CD14-positive monocyte (primary cell): ENCODE measurements at regions not wholly inside any gene's neighbourhood (a gene's known extent, or its start where the extent isn't known, plus 50 kb on each side); places are given as distances from the start of the nearest gene placed in this dataset.
"Not testable (repeated sequence)": the region's sequence is repeated elsewhere in the genome, so short reads cannot be mapped to it uniquely, and the experiment has no call there.

Experiments used
- DNase-seq, 3 donors: peaks; one replicate each; pipeline ENCODE4 v3.0.0-alpha.2; 2011 to 2022
- H2AFZ ChIP-seq: 2 replicates; pipeline ENCODE4 v1.6.0; 2012; ENCODE audit warnings: mild to moderate bottlenecking, low read depth, low read length, inconsistent platforms; ENCODE audit not compliant: insufficient read depth, poor library complexity, severe bottlenecking
- H3K27ac ChIP-seq, 2 donors: 1 replicate in 1 of 2; 2 replicates in 1 of 2; pipeline ENCODE4 v1.5.1; 2012 to 2013; ENCODE audit warnings: low read length in 2 of 2, control low read depth in 1 of 2, inconsistent platforms in 1 of 2, low read depth in 1 of 2, mild to moderate bottlenecking in 1 of 2
- H3K27me3 ChIP-seq, 2 donors: one replicate each; pipeline versions ENCODE4 v1.6.0 to v1.6.1; 2011 to 2013; ENCODE audit warnings: low read length in 2 of 2; ENCODE audit not compliant: control insufficient read depth in 2 of 2, insufficient read depth in 2 of 2
- H3K36me3 ChIP-seq, 2 donors: replicated peaks in 1 of 2; 1 replicate in 1 of 2; 2 replicates in 1 of 2; pipeline versions ENCODE4 v1.5.1 to v1.6.1; 2012 to 2013; ENCODE audit warnings: low read length in 2 of 2, control low read depth in 1 of 2, inconsistent platforms in 1 of 2, mild to moderate bottlenecking in 1 of 2; ENCODE audit not compliant: insufficient read depth in 2 of 2, control insufficient read depth in 1 of 2
- H3K4me1 ChIP-seq, 2 donors: 1 replicate in 1 of 2; 2 replicates in 1 of 2; pipeline versions ENCODE4 v1.5.1 to v1.6.1; 2012 to 2013; ENCODE audit warnings: low read length in 2 of 2, control low read depth in 1 of 2, inconsistent platforms in 1 of 2, mild to moderate bottlenecking in 1 of 2, moderate library complexity in 1 of 2; ENCODE audit not compliant: insufficient read depth in 2 of 2, control insufficient read depth in 1 of 2
- H3K4me2 ChIP-seq: replicated peaks from 2 replicates; pipeline ENCODE3; 2012; ENCODE audit warnings: low read length, moderate library complexity, mild to moderate bottlenecking; ENCODE audit not compliant: poor library complexity, severe bottlenecking; ENCODE audit errors: extremely low read depth
- H3K4me3 ChIP-seq, 3 experiments: fragments of 200-600 bp in 1 of 3; sonication (generic) in 1 of 3; replicated peaks in 1 of 3; 1 replicate in 2 of 3; 2 replicates in 1 of 3; pipeline ENCODE4 v1.5.1; 2011 to 2013; ENCODE audit warnings: low read length in 3 of 3, mild to moderate bottlenecking in 3 of 3, control low read depth in 2 of 3, low read depth in 2 of 3, inconsistent platforms in 1 of 3, moderate library complexity in 1 of 3
- H3K79me2 ChIP-seq: 2 replicates; pipeline ENCODE4 v1.6.0; 2012; ENCODE audit warnings: mild to moderate bottlenecking, control low read depth, inconsistent platforms, low read length, moderate library complexity; ENCODE audit not compliant: insufficient read depth
- H3K9ac ChIP-seq: 2 replicates; pipeline ENCODE4 v1.6.0; 2017; ENCODE audit warnings: low read length, mild to moderate bottlenecking; ENCODE audit not compliant: insufficient read depth, poor library complexity, severe bottlenecking
- H3K9me3 ChIP-seq, 2 donors: replicated peaks in 1 of 2; 1 replicate in 1 of 2; 2 replicates in 1 of 2; pipeline versions ENCODE4 v1.5.1 to v1.6.1; 2012 to 2013; ENCODE audit warnings: low read length in 2 of 2, control low read depth in 1 of 2; ENCODE audit not compliant: control insufficient read depth in 1 of 2, insufficient read depth in 1 of 2
- H4K20me1 ChIP-seq: 2 replicates; pipeline ENCODE4 v1.6.0; 2012; ENCODE audit warnings: mild to moderate bottlenecking, low read length, control low read depth, moderate library complexity; ENCODE audit not compliant: insufficient read depth
- H3K27ac Mint-ChIP-seq, 7 donors: one replicate each; pipeline ENCODE4 v1.8.0; 2020; ENCODE audit warnings: mild to moderate bottlenecking in 7 of 7, mixed read lengths in 7 of 7, moderate library complexity in 6 of 7, inconsistent platforms in 2 of 7
- H3K27me3 Mint-ChIP-seq, 3 donors: one replicate each; pipeline ENCODE4 v1.8.0; 2021 to 2022; ENCODE audit warnings: low read depth in 3 of 3, mild to moderate bottlenecking in 3 of 3, mixed read lengths in 3 of 3, moderate library complexity in 3 of 3, inconsistent platforms in 1 of 3
- H3K36me3 Mint-ChIP-seq, 2 donors: one replicate each; pipeline ENCODE4 v1.8.0; 2020; ENCODE audit warnings: mixed read lengths in 2 of 2, inconsistent platforms in 1 of 2, mild to moderate bottlenecking in 1 of 2
- H3K4me1 Mint-ChIP-seq: one replicate; pipeline ENCODE4 v1.8.0; 2020; ENCODE audit warnings: mild to moderate bottlenecking, mixed read lengths
- H3K4me3 Mint-ChIP-seq, 2 donors: one replicate each; pipeline ENCODE4 v1.8.0; 2020; ENCODE audit warnings: mild to moderate bottlenecking in 2 of 2, mixed read lengths in 2 of 2, moderate library complexity in 1 of 2
- H3K9me3 Mint-ChIP-seq, 7 donors: one replicate each; pipeline ENCODE4 v1.8.0; 2020 to 2022; ENCODE audit warnings: mixed read lengths in 7 of 7, mild to moderate bottlenecking in 6 of 7, moderate library complexity in 6 of 7, inconsistent platforms in 2 of 7
- WGBS: methylation state at CpG from one replicate; pipeline ENCODE4 v1.1.5; 2013; ENCODE audit warnings: missing lambda C conversion rate; ENCODE audit not compliant: insufficient coverage; 5-methylcytosine and 5-hydroxymethylcytosine counted together
- intact Hi-C, 2 donors: fragments of 100-400 bp; cut with micrococcal nuclease; formaldehyde crosslinking; loops; one replicate each; pipeline versions ENCODE4 v1.15.0 to v1.15.1; 2023
- TF ChIP-seq, protein P1 (sequence below): fragments of 200-600 bp; IDR thresholded peaks from one replicate; pipeline ENCODE4 v1.8.0; 2022; ENCODE audit warnings: antibody characterized with exemption, mild to moderate bottlenecking

DNA sequence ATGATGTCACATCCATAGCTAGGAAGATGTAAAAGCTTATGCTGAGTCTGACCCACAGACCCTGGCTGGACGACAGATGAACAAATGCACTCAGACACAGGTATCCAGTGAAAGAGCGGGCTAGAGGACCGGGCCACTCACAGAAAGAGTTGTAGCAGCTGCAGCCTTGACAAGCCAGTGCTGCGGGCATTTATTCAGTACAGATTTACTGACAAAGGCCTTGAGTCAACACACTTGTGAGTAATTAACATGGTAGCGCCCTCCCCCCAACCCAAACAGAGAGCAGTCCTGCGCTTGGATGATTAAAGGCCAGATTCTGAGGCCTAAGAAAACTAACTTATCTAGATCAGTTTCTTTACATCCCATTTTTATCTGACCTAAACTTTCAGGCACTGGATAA is 244.6 kb downstream of the SPANXN4 start:
- TF ChIP-seq, protein P1, sequence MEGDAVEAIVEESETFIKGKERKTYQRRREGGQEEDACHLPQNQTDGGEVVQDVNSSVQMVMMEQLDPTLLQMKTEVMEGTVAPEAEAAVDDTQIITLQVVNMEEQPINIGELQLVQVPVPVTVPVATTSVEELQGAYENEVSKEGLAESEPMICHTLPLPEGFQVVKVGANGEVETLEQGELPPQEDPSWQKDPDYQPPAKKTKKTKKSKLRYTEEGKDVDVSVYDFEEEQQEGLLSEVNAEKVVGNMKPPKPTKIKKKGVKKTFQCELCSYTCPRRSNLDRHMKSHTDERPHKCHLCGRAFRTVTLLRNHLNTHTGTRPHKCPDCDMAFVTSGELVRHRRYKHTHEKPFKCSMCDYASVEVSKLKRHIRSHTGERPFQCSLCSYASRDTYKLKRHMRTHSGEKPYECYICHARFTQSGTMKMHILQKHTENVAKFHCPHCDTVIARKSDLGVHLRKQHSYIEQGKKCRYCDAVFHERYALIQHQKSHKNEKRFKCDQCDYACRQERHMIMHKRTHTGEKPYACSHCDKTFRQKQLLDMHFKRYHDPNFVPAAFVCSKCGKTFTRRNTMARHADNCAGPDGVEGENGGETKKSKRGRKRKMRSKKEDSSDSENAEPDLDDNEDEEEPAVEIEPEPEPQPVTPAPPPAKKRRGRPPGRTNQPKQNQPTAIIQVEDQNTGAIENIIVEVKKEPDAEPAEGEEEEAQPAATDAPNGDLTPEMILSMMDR = no peak
- H3K36me3 Mint-ChIP-seq = no peaks in the 10 kb centered on the region

DNA sequence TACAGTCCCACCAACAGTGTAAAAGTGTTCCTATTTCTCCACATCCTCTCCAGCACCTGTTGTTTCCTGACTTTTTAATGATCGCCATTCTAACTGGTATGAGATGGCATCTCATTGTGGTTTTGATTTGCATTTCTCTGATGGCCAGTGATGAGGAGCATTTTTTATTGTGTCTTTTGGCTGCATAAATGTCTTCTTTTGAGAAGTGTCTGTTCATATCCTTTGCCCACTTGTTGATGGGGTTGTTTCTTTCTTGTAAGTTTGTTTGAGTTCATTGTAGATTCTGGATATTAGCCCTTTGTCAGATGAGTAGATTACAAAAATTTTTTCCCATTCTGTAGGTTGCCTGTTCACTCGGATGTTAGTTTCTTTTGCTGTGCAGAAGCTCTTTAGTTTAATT is 218.9 kb downstream of the SPANXN4 start:
- H3K9me3 ChIP-seq, H3K27me3 Mint-ChIP-seq, DNase-seq, H3K9me3 Mint-ChIP-seq, intact Hi-C loops, H3K79me2 ChIP-seq, H4K20me1 ChIP-seq, H3K27me3 ChIP-seq, H3K4me1 Mint-ChIP-seq, H2AFZ ChIP-seq, H3K36me3 Mint-ChIP-seq, H3K9ac ChIP-seq, H3K4me3 Mint-ChIP-seq, H3K27ac ChIP-seq, H3K4me2 ChIP-seq, H3K36me3 ChIP-seq, H3K4me1 ChIP-seq, H3K4me3 ChIP-seq, H3K27ac Mint-ChIP-seq: not testable (repeated sequence)
- no CpG with 5 or more reads among the region's 2 CpGs for WGBS

More for the DNA sequence above, 244.6 kb downstream of the SPANXN4 start:
- no peaks in the 10 kb centered on the region for H3K4me1 ChIP-seq
- H3K27ac Mint-ChIP-seq = no peak overlapping the region
- peaks cover 0 to 3% (median 0%) of the 10 kb centered on the region in 7 donors for H3K9me3 Mint-ChIP-seq
- DNase-seq = no peak
- no peak overlapping the region for H3K4me3 Mint-ChIP-seq
- no peaks in the 10 kb centered on the region for H3K9me3 ChIP-seq
- no peaks in the 10 kb centered on the region for H3K36me3 ChIP-seq
- no peak overlapping the region for H3K9ac ChIP-seq
- H3K27ac ChIP-seq = no peak overlapping the region
- no peaks in the 10 kb centered on the region for H3K27me3 Mint-ChIP-seq
- H4K20me1 ChIP-seq = no peaks in the 10 kb centered on the region
- no peak overlapping the region for H2AFZ ChIP-seq
- no peaks in the 10 kb centered on the region for H3K79me2 ChIP-seq
- no peak overlapping the region for H3K4me3 ChIP-seq
- 96% methylated on average over 4 of the region's 6 CpGs for WGBS
- peaks cover 3% of the 10 kb centered on the region for H3K4me1 Mint-ChIP-seq
- H3K4me2 ChIP-seq = no peak overlapping the region
- intact Hi-C loops = no loop called here
- no peaks in the 10 kb centered on the region for H3K27me3 ChIP-seq
